Loucy (cell line): ENCODE measurements at regions not wholly inside any gene's neighbourhood (a gene's known extent, or its start where the extent isn't known, plus 50 kb on each side); places are given as distances from the start of the nearest gene placed in this dataset.

Experiments used
- CTCF ChIP-seq: fragments of 200-600 bp; sonication (generic); conservative IDR thresholded peaks from 2 replicates; pipeline ENCODE4 v1.5.1; 2014; ENCODE audit warnings: mild to moderate bottlenecking, antibody characterized with exemption, low read length
- EZH2phosphoT487 ChIP-seq: fragments of 200-600 bp; IDR thresholded peaks from 2 replicates; pipeline ENCODE4 v1.6.1; 2018; ENCODE audit warnings: antibody characterized with exemption, mild to moderate bottlenecking, moderate library complexity, borderline replicate concordance

GRCh38 chr6:115310156-115310555, 750.5 kb downstream of the FRK start:
- TF ChIP-seq CTCF: no peak
- no peak for TF ChIP-seq EZH2phosphoT487
